ENCODE measurements at regions not wholly inside any gene's neighbourhood (a gene's known extent, or its start where the extent isn't known, plus 50 kb on each side); places are given as distances from the start of the nearest gene placed in this dataset.

- ChIA-PET CTCF (no interaction called here), POLR2A (ENCODE audit: unreplicated experiment) (no interaction called here)
- Histone ChIP-seq H3K9me2 (replicated peaks; ENCODE audit: low read length) (no peaks in the 10 kb centered on the region), H3K4me1 (ENCODE audit: insufficient read depth, low read length) (no peaks in the 10 kb centered on the region), H3K4me2 (ENCODE audit: low read length) (no peak overlapping the region), H3K27me3 (ENCODE audit: low read length) (no peaks in the 10 kb centered on the region), H3K4me3 (ENCODE audit: low read length) (no peak overlapping the region), H3F3A (ENCODE audit: low read length, unreplicated experiment) (no peaks in the 10 kb centered on the region), H4K20me1 (ENCODE audit: low read length) (no peaks in the 10 kb centered on the region), H2AFZ (ENCODE audit: low read length) (no peak overlapping the region), H3K27ac (ENCODE audit: low read length) (no peak overlapping the region), H3K36me3 (ENCODE audit: low read depth, low read length) (no peaks in the 10 kb centered on the region), H3K79me2 (ENCODE audit: low read length) (no peaks in the 10 kb centered on the region), H3K9ac (ENCODE audit: low read length) (no peak overlapping the region), H3K9me3 (ENCODE audit: low read length) (no peaks in the 10 kb centered on the region)
- no peak for TF ChIP-seq CTCF (conservative IDR thresholded peaks at IDR 0.05; ENCODE audit: low read depth, low read length)
- no peak for TF ChIP-seq EZH2 (IDR thresholded peaks at IDR 0.05; ENCODE audit: low read length, unreplicated experiment)
- TF ChIP-seq EZH2phosphoT487 (IDR thresholded peaks at IDR 0.05; ENCODE audit: borderline replicate concordance, low read length) = no peak
- intact Hi-C loops (cut with micrococcal nuclease) = no loop called here
- DNase-seq (no peak), ATAC-seq (no peak)
- BruUV-seq (replicated peaks) = no TSS peak
Observed at GRCh38 chr13:83153848-83154247, 728.4 kb downstream of the SLITRK1 start.

GRCh38 chr13:83151308-83151660 lies 731.0 kb downstream of the SLITRK1 start:
- H2AFZ ChIP-seq (ENCODE audit: low read length) = no peak overlapping the region
- no peaks in the 10 kb centered on the region for H3F3A ChIP-seq (ENCODE audit: low read length, unreplicated experiment)
- BruUV-seq (replicated peaks) = no TSS peak
- no peaks in the 10 kb centered on the region for H3K36me3 ChIP-seq (ENCODE audit: low read depth, low read length)
- no peaks in the 10 kb centered on the region for H3K9me3 ChIP-seq (ENCODE audit: low read length)
- H3K4me1 ChIP-seq (ENCODE audit: insufficient read depth, low read length) = no peaks in the 10 kb centered on the region
- H3K9me2 ChIP-seq (replicated peaks; ENCODE audit: low read length) = no peaks in the 10 kb centered on the region
- H3K27me3 ChIP-seq (ENCODE audit: low read length) = no peaks in the 10 kb centered on the region
- ChIA-PET POLR2A (ENCODE audit: unreplicated experiment) (no interaction called here), CTCF (no interaction called here)
- intact Hi-C loops (cut with micrococcal nuclease) = no loop called here
- no peak overlapping the region for H3K4me3 ChIP-seq (ENCODE audit: low read length)
- no peak overlapping the region for H3K4me2 ChIP-seq (ENCODE audit: low read length)
- H3K27ac ChIP-seq (ENCODE audit: low read length) = no peak overlapping the region
- ATAC-seq (no peak), DNase-seq (no peak)
- H3K9ac ChIP-seq (ENCODE audit: low read length) = no peak overlapping the region
- no peaks in the 10 kb centered on the region for H3K79me2 ChIP-seq (ENCODE audit: low read length)
- no peaks in the 10 kb centered on the region for H4K20me1 ChIP-seq (ENCODE audit: low read length)
- no peak for TF ChIP-seq EZH2phosphoT487 (IDR thresholded peaks at IDR 0.05; ENCODE audit: borderline replicate concordance, low read length)

GRCh38 chr13:83150616-83151307 lies 731.5 kb downstream of the SLITRK1 start:
- Histone ChIP-seq H3K36me3 (ENCODE audit: low read depth, low read length) (no peaks in the 10 kb centered on the region), H3K4me2 (ENCODE audit: low read length) (no peak overlapping the region), H4K20me1 (ENCODE audit: low read length) (no peaks in the 10 kb centered on the region), H3K4me1 (ENCODE audit: insufficient read depth, low read length) (no peaks in the 10 kb centered on the region), H3K27me3 (ENCODE audit: low read length) (no peaks in the 10 kb centered on the region), H2AFZ (ENCODE audit: low read length) (no peak overlapping the region), H3F3A (ENCODE audit: low read length, unreplicated experiment) (no peaks in the 10 kb centered on the region), H3K4me3 (ENCODE audit: low read length) (no peak overlapping the region), H3K9me3 (ENCODE audit: low read length) (no peaks in the 10 kb centered on the region), H3K79me2 (ENCODE audit: low read length) (no peaks in the 10 kb centered on the region), H3K9ac (ENCODE audit: low read length) (no peak overlapping the region), H3K27ac (ENCODE audit: low read length) (no peak overlapping the region), H3K9me2 (replicated peaks; ENCODE audit: low read length) (no peaks in the 10 kb centered on the region)
- intact Hi-C loops (cut with micrococcal nuclease) = no loop called here
- TF ChIP-seq EZH2phosphoT487 (IDR thresholded peaks at IDR 0.05; ENCODE audit: borderline replicate concordance, low read length) = no peak
- TF ChIP-seq EZH2 (IDR thresholded peaks at IDR 0.05; ENCODE audit: low read length, unreplicated experiment) = no peak
- TF ChIP-seq CTCF (conservative IDR thresholded peaks at IDR 0.05; ENCODE audit: low read depth, low read length) = peak; percentile 26; the same call in 1 of the 2 replicates
- ATAC-seq (no peak), DNase-seq (no peak)
- ChIA-PET POLR2A (ENCODE audit: unreplicated experiment) (no interaction called here), CTCF (no interaction called here)
- no TSS peak for BruUV-seq (replicated peaks)
